B cell (primary cell): ENCODE measurements at regions not wholly inside any gene's neighbourhood (a gene's known extent, or its start where the extent isn't known, plus 50 kb on each side); places are given as distances from the start of the nearest gene placed in this dataset.

Experiments used
- ATAC-seq: fragments of 200-7000 bp; cut with Tn5 transposase; one replicate; pipeline ENCODE4 v1.10.0; 2021; ENCODE audit warnings: low read depth, mild to moderate bottlenecking, moderate number of reproducible peaks, moderate library complexity
- CTCF ChIA-PET: fragments of 350-600 bp; sonication (Branson Sonifier 250); formaldehyde crosslinking; loops from one replicate; lab custom pipeline; 2021; ENCODE audit warnings: antibody characterized with exemption, inconsistent platforms; lab: Charles Lee
- POLR2A ChIA-PET: fragments of 350-600 bp; sonication (Branson Sonifier 250); formaldehyde crosslinking; loops from one replicate; lab custom pipeline; 2021; ENCODE audit warnings: antibody characterized with exemption; lab: Charles Lee
- DNase-seq: peaks from one replicate; pipeline ENCODE4 v3.0.0; 2013
- H2AFZ ChIP-seq: 2 replicates; pipeline ENCODE4 v1.6.1; 2012; ENCODE audit warnings: mild to moderate bottlenecking, low read depth, low read length; ENCODE audit not compliant: insufficient read depth, poor library complexity, severe bottlenecking
- H3K27ac ChIP-seq, 2 donors: 1 replicate in 1 of 2; 2 replicates in 1 of 2; pipeline ENCODE4 v1.5.1; 2012 to 2013; ENCODE audit warnings: low read length in 2 of 2, mild to moderate bottlenecking in 2 of 2, moderate library complexity in 1 of 2
- H3K27me3 ChIP-seq, 4 experiments: fragments of 200-600 bp in 1 of 4; sonication (generic) in 1 of 4; replicated peaks in 1 of 4; 1 replicate in 2 of 4; 2 replicates in 2 of 4; pipeline versions ENCODE4 v1.6.1 to v1.7.0; 2013 to 2016; ENCODE audit warnings: low read length in 3 of 4, mild to moderate bottlenecking in 2 of 4, mixed read lengths in 1 of 4, moderate library complexity in 1 of 4; ENCODE audit not compliant: insufficient read depth in 4 of 4, control insufficient read depth in 3 of 4; ENCODE audit errors: control extremely low read depth in 1 of 4
- H3K36me3 ChIP-seq, 2 experiments: replicated peaks in 1 of 2; 1 replicate in 1 of 2; 2 replicates in 1 of 2; pipeline versions ENCODE4 v1.6.1 to v1.7.1; 2013; ENCODE audit warnings: low read length in 1 of 2; ENCODE audit not compliant: insufficient read depth in 2 of 2, control insufficient read depth in 1 of 2; ENCODE audit errors: control extremely low read depth in 1 of 2, extremely low read depth in 1 of 2
- H3K4me1 ChIP-seq, 2 donors: fragments of 200-600 bp in 1 of 2; sonication (generic) in 1 of 2; 1 replicate in 1 of 2; 2 replicates in 1 of 2; pipeline versions ENCODE4 v1.5.1 to v1.6.1; 2013 to 2017; ENCODE audit warnings: low read length in 2 of 2; ENCODE audit not compliant: control insufficient read depth in 2 of 2, insufficient read depth in 2 of 2
- H3K4me2 ChIP-seq: replicated peaks from 2 replicates; pipeline ENCODE3; 2012; ENCODE audit warnings: mild to moderate bottlenecking, low read depth, low read length; ENCODE audit not compliant: poor library complexity, severe bottlenecking
- H3K4me3 ChIP-seq, 5 experiments: fragments of 200-600 bp in 1 of 5; sonication (generic) in 1 of 5; 1 replicate in 3 of 5; 2 replicates in 2 of 5; pipeline versions ENCODE4 v1.5.1 to v1.7.0; 2011 to 2016; ENCODE audit warnings: low read length in 4 of 5, mild to moderate bottlenecking in 4 of 5, low read depth in 2 of 5, control low read depth in 1 of 5, moderate library complexity in 1 of 5; ENCODE audit not compliant: insufficient read depth in 1 of 5; ENCODE audit errors: control extremely low read depth in 1 of 5, extremely low read depth in 1 of 5
- H3K79me2 ChIP-seq: fragments of 200-600 bp; sonication (generic); one replicate; pipeline ENCODE4 v1.6.0; 2016; ENCODE audit warnings: low read length; ENCODE audit not compliant: control insufficient read depth, insufficient read depth
- H3K9ac ChIP-seq: fragments of 200-600 bp; sonication (generic); 2 replicates; pipeline ENCODE4 v1.6.1; 2017; ENCODE audit warnings: mild to moderate bottlenecking, low read length, moderate library complexity
- H3K9me3 ChIP-seq, 3 donors: one replicate each; pipeline versions ENCODE4 v1.6.1 to v1.7.1; 2013; ENCODE audit warnings: low read length in 2 of 3; ENCODE audit not compliant: control insufficient read depth in 2 of 3, insufficient read depth in 1 of 3; ENCODE audit errors: control extremely low read depth in 1 of 3
- H4K20me1 ChIP-seq: 2 replicates; pipeline ENCODE4 v1.6.0; 2012; ENCODE audit warnings: mild to moderate bottlenecking, low read length; ENCODE audit not compliant: insufficient read depth, control insufficient read depth, poor library complexity, severe bottlenecking
- H3K27ac Mint-ChIP-seq: one replicate; pipeline ENCODE4 v1.8.0; 2021; ENCODE audit warnings: mixed read lengths
- H3K27me3 Mint-ChIP-seq: one replicate; pipeline ENCODE4 v1.8.0; 2021; ENCODE audit warnings: mixed read lengths
- H3K4me1 Mint-ChIP-seq: one replicate; pipeline ENCODE4 v1.8.0; 2021; ENCODE audit warnings: mixed read lengths
- H3K4me3 Mint-ChIP-seq: one replicate; pipeline ENCODE4 v1.8.0; 2021; ENCODE audit warnings: mixed read lengths
- H3K9me3 Mint-ChIP-seq: one replicate; pipeline ENCODE4 v1.8.0; 2022; ENCODE audit warnings: mixed read lengths; ENCODE audit not compliant: insufficient read depth
- EZH2 ChIP-seq: IDR thresholded peaks from 2 replicates; pipeline ENCODE4 v1.6.1; 2012; ENCODE audit warnings: borderline replicate concordance, low read depth, mild to moderate bottlenecking, moderate library complexity, low read length; ENCODE audit not compliant: insufficient read depth, poor library complexity, severe bottlenecking
- WGBS: methylation state at CpG from one replicate; pipeline ENCODE4 v1.1.5; 2013; ENCODE audit warnings: missing lambda C conversion rate; ENCODE audit not compliant: insufficient coverage; 5-methylcytosine and 5-hydroxymethylcytosine counted together
- intact Hi-C: fragments of 100-400 bp; cut with micrococcal nuclease; formaldehyde crosslinking; loops from one replicate; pipeline ENCODE4 v1.10.0; 2022
- TF ChIP-seq, protein P1 (sequence below): fragments of 200-600 bp; IDR thresholded peaks from one replicate; pipeline ENCODE4 v1.8.0; 2022; ENCODE audit warnings: antibody characterized with exemption, mild to moderate bottlenecking

DNA sequence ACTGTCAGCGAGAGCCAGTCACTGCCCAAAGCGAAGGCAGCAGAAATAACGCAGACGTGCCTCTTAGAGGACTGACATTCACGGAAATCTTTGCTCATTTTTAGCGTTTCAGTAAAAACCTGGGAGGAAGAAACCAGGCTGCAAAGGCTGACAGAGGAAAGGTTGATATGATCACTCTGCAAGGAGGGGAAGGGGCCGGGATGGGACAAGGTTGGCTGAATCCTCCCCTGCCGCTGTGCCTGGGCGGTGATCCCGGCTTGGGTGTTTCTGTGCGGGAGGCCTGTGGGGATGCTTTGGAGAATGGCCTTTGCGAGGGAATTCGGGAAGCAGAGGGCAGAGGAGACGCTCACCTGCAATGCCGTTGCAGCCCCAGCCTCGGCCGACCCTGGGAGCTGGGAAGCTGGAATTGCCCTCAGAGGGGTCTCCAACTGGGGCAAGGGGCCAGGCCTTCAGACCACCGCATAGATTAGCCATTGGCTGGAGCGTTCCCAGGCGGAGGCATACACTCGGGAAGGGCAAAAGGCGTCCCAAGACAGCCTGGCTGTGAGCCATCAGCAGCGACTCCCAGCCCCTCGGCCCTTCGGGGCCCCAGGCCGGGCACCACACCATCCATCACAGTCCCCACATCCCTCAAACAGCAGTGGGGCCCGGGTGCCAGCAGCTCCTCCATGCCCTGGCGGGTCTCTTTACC is 111.7 kb upstream of the GPC1 start:
- 87% methylated on average over 28 of the region's 28 CpGs for WGBS
- Histone ChIP-seq H3K9ac (no peak overlapping the region), H3K79me2 (no peaks in the 10 kb centered on the region), H3K4me2 (no peak overlapping the region), H2AFZ (no peak overlapping the region), H3K36me3 (no peaks in the 10 kb centered on the region), H3K4me3 (no peak overlapping the region), H3K4me1 (no peaks in the 10 kb centered on the region), H3K27ac (no peak overlapping the region), H4K20me1 (no peaks in the 10 kb centered on the region), H3K9me3 (no peaks in the 10 kb centered on the region), H3K27me3 (no peaks in the 10 kb centered on the region)
- TF ChIP-seq EZH2 = no peak
- TF ChIP-seq, protein P1, sequence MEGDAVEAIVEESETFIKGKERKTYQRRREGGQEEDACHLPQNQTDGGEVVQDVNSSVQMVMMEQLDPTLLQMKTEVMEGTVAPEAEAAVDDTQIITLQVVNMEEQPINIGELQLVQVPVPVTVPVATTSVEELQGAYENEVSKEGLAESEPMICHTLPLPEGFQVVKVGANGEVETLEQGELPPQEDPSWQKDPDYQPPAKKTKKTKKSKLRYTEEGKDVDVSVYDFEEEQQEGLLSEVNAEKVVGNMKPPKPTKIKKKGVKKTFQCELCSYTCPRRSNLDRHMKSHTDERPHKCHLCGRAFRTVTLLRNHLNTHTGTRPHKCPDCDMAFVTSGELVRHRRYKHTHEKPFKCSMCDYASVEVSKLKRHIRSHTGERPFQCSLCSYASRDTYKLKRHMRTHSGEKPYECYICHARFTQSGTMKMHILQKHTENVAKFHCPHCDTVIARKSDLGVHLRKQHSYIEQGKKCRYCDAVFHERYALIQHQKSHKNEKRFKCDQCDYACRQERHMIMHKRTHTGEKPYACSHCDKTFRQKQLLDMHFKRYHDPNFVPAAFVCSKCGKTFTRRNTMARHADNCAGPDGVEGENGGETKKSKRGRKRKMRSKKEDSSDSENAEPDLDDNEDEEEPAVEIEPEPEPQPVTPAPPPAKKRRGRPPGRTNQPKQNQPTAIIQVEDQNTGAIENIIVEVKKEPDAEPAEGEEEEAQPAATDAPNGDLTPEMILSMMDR = no peak
- ChIA-PET POLR2A (no interaction called here), CTCF (no interaction called here)
- H3K4me3 Mint-ChIP-seq = no peak overlapping the region
- DNase-seq (no peak), ATAC-seq (no peak)
- intact Hi-C loops = no loop called here
- H3K4me1 Mint-ChIP-seq = no peaks in the 10 kb centered on the region
- H3K9me3 Mint-ChIP-seq = no peaks in the 10 kb centered on the region
- no peaks in the 10 kb centered on the region for H3K27me3 Mint-ChIP-seq
- no peak overlapping the region for H3K27ac Mint-ChIP-seq

DNA sequence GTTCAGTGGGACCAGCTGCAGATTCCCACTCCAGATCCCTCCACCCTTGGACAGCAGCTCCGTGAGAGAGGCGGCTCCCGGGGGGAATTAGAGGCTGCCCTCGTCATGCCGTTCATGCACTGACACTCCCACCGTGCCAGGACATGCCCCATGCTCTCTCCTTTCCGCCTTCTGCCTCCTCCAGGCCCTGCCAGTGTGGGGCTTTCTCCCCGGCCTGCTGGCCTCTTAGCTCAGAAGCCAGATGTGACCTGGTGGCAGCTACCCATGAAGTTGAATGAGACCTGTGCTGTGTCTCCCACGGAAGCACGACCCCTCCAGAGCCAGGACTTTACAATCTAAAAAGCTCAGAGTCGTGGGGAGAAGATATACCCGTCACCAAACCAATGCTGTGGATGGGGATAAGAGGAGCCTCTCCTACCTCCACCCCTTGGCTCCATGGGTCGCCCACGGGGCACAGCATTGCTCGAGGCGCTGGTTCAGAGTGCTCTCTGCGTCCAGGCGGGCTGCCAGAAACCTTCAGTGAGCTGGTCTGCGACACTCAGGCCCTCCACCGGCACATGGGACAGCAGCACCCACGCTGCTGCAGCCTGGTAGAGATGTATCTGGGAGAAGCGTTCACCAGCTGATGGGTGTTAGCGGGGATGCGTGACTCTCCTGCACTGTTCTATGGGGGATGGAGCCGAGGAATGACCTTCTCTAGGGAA is 111.0 kb upstream of the GPC1 start:
- no peaks in the 10 kb centered on the region for H4K20me1 ChIP-seq
- Mint-ChIP-seq H3K27me3 (no peaks in the 10 kb centered on the region), H3K9me3 (no peaks in the 10 kb centered on the region), H3K4me3 (no peak overlapping the region), H3K4me1 (no peaks in the 10 kb centered on the region), H3K27ac (no peak overlapping the region)
- H3K36me3 ChIP-seq = no peaks in the 10 kb centered on the region
- no peak overlapping the region for H3K4me3 ChIP-seq
- no peaks in the 10 kb centered on the region for H3K79me2 ChIP-seq
- H3K4me1 ChIP-seq = no peaks in the 10 kb centered on the region
- ChIA-PET CTCF (no interaction called here), POLR2A (no interaction called here)
- H3K27ac ChIP-seq = no peak overlapping the region
- DNase-seq (no peak), ATAC-seq (no peak)
- H3K9me3 ChIP-seq = peaks cover 0 to 3% (median 0%) of the 10 kb centered on the region in 3 donors
- H3K4me2 ChIP-seq = no peak overlapping the region
- no peaks in the 10 kb centered on the region for H3K27me3 ChIP-seq
- no peak overlapping the region for H2AFZ ChIP-seq
- H3K9ac ChIP-seq = no peak overlapping the region
- intact Hi-C loops = no loop called here
- no peak for TF ChIP-seq EZH2
- TF ChIP-seq, protein P1 = no peak
- WGBS = 84% methylated on average over 21 of the region's 25 CpGs
